ENCODE measurements at regions not wholly inside any gene's neighbourhood (a gene's known extent, or its start where the extent isn't known, plus 50 kb on each side); places are given as distances from the start of the nearest gene placed in this dataset.
A peak's percentile ranks its signal among the peaks of the same experiment; 100 is the strongest.

DNA sequence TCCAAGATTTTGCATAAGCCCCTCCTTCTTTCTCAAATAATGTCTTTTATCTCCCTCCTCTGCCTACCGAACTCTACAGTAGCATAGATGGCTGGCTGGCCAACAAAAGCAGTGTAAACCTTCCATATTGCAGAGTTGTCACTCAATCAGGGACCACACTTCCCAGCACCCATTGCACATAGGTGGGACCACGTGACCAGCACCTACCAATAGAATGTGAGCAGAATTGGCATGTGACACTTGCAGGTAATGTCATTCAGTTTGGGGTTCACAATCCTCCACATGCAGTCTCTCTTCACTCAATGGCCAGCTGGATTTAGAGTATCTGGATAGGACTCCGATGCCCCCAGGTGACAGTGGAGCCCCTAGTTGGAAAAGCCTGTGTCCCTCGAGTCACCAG is 190.3 kb upstream of the CRY1 start:
- DNase-seq: no peak

DNA sequence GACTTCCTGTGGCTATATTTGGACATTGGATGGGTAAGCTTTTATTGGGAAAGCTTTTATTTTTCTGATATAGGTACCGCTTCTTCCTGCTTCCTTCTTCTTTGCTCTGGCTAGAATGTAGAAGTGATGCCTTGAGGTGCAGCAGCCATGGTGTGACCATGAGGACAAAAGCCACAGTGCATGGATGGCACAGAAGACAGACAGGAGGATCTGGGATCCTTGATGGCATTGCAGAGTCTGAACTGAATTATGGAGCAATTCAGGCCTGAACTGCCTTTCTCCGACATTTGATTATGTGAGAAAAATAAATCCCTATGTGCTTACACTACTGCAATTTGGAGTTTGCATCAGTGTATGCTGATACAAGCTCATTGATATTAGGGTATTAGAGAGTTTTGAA is 191.3 kb upstream of the CRY1 start:
- DNase-seq: no peak

DNA sequence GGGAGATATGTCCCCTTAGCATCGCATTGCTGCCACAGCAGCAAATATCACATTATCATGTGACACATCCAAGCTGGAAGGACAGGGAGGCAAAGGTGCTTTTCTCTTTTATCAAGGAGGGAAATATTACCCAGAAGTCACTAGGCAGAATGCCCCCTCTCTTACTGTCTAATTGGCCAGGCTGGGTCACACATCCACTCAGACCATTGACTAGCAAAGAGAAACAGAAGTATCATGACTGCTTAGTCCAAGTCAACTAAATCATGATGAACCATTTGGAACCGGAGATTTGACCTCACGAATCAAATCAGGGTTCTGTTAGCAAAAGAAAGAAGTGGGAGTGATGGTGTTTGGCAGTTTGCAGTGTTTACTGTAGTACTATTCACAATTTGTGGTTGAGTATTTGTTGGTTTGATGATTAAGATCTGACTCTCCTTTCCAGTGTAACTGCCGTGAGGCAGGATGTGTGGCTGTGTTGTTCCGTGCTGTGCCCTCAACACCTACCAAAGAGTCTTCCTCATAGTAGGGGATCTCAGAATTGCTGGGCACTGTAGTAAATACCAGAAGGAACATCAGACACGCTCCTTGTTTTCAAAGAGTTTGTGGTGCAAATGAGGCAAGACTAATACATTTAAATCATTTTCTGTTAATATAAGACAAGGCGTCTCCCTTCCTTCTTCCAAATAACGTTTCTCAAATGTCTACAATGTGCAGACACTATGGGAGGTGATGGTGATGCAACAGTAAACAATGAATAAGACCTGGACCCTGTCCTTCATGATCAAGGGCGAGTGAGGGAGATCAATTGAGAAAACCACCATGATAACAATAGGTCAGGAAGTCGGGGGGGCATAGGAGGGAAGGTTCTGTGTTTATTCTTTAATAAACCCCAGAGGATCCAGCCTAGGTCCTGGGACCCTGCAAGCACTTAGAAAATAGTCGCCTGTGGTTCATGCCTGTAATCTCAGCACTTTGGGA is 194.4 kb upstream of the CRY1 start:
- peak in 1 of 2 donors; percentile 6 for DNase-seq

DNA sequence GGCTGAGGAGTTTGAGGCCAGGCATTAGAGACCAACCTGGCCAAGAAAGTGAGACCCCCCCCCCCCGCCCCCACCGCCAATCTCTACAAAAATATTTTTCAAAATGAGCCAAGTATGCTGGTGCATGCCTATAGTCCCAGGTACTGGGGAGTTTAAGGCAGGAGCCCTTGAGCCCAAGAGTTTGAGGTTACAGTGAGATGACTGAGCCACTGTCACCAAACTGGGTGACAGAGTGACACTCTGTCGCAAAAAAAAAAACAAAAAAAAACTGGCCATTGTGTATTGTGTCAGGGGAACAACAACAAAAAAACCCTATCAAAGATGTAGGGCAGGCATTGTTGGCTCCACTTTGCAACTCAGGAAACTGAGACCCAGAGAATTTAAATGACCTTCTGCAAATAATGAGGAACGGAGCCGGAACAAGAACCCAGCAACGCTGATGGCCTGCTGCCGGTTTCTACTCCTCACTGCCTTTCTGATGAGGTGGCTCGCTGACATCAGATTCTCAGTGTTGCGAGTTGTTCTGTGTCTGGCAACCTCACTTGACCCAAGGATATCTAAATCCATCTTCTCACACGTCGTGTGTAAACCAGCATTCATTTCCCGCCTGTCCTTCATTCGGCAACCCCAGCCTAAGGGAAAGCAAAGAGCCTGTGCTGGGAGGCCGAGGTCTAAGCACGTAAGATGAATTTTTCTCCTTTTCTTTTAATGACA is 195.2 kb upstream of the CRY1 start:
- no peak for DNase-seq

DNA sequence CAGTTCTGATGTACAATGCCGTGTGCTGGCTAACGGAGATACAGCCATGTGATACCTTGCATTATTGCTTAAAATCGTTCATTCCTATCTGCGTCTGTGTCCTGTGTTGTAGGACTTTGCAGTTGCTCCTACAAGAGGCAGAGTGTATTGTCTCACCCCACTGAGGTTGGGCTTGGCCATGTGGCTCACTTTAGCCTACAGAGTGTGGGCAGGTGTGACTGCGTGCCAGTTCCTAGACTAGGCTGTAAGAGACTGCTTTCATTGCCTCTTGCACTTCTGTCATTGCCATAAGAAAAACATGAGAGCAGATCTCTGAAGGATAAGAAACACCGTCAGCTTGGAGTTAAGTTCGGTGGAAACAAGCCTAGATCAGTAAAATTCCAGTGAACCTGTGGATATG is 197.7 kb upstream of the CRY1 start:
- DNase-seq: no peak

DNA sequence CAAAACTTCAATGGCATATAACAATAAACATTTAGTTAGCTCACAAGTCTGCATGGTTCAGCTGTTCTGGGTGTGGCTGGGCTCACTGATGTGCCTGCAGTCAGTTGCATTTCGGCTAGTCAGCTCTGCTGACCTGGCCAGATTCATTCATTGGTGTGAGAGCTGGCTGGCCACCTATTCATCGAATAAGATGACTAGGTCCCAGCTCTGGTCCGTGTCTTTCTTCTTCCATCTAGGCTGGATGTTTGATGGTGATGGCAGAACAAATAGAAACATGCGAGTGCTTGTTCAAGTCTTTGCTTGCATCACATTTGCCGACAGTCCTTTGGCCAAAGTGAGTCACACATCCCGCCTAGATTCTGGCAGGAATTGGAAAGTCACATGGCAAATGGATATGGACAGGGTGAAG is 203.3 kb upstream of the CRY1 start:
- DNase-seq: no peak

DNA sequence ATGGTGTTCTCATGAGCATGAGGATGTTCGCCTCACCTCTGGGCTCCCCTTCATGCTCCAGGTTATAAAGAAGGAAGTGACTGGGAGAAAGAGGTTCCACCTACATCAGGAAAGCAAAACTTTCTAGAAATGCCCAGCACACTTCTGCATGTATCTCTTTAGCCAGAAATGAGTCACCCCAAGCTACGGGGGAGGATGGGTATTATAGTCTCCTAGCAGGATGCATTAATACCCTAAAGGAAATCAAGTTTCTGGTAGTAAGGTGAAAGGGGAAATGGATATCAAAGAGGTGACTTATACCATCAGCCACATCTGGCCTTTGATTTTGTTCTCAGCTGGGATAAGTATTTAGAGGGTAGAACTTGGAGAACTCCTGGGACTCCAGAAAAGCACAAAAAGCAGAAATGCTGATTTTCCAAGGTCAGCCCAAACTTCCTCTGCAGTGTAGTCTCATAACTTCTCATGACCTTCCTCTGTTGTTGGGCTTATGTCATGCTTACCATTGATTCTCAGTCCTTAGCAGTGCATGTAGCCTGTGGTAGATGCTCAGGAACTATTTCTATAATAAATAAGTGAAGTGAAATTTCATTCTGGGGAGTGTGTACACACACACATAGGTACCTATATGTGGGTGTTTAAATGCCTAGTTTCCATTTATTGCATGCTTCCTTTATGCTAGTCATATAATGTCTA is 209.4 kb upstream of the CRY1 start:
- DNase-seq: no peak

DNA sequence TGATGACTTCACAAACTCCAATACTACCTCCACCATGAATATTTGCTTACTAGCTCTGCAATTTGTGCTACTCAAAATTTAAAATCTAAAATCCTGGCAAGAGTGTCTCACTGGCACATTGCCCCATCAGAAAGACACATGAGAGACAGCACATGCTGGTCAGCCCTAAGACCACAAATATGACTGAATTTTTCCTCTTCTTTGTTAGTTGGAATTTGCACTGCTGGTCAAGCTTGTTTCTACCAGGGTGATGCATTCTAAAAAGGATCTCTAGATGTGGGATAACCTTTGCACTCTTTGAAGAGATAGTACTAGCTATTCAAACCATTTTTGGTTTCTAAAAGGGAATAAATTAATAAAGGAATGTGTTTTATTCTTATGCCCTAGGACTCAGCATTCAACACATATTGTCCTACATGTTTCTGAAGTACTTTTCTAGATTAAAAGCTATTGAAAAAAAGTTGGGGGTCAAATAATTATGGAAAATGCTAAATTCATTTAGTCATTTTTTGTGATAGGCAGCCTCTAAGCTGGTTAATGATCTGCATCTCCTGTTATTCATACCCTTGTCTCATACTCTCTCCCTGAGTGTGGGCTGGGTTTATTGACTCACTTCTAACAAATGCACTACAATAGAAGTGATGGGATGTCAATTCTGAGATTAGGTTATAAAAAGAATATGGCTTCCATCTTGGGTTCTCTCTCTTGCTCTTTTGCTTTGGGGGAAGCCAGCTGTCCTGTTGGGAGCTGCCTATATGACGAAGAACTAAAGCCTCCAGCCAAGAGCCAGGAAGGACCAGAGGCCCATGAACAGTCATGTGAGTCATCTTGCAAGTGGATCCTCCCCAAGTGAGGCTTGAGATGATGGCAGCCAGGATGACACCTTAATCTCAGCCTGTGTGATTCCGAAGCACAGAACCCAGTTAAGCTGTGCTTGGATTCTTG is 211.5 kb upstream of the CRY1 start:
- no peak for DNase-seq

DNA sequence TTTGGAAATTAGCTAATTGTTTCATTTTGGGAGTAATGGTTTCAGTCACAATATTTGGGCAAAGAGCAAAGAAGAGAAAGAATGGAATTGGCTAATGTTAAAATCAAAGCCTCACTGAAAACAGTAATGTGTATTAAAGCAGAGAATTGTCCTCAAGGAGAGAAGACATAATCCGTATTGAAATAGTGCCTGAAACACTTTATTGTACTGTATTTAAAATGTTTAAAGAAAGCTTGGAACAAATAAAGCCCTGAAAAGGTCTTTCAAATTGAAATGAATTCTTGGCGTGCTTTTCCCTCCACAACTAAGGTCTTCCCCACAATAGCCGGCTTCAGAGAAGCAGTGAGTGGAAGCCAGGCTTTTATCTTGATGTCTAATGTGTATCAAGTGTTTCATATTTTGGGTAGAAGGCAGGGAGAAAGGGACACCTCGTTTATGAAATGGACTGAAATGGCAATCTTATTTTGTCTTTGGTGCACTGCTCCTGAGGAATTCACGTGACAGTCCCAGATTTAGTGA is 212.9 kb upstream of the CRY1 start:
- no peak for DNase-seq

DNA sequence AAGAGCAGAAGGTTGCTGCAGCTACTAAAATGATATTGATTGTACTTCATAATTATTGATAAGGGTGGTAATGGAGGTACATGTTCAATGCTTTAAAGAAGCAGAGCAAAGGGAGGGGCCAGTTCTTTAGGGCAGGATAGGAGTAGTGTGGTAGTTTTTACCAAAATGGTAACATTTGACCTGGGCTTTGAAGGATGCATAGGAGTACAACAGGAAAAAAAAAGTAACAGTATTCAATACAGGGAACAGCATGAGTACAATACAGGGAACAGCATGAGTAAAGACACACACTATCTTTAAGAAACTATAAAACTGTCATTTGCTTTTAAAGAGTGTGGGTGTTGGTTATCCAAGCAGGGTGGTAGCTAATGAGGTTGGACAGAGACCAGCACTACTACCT is 215.0 kb upstream of the CRY1 start:
- no peak for DNase-seq

DNA sequence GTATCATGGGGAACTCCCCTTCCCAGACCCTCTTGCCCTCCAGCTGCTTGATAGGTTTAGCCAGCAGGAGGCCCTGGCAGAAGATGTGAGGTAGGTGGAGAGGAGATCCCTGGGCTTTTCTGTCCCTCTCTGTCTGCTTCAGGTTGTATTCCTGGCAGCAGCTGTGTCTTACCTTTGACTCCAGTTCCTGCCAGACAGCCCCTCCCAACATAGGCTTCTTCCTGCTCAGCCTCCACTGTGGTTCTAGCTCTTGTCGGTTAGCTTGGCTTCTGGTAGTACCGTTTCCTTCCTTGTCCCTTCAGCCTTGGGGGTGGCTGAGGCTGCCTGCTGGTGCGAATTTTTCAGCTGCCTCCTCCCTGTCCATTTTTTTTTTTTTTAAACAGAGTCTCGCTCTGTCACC is 215.7 kb upstream of the CRY1 start:
- peak in 1 of 2 donors; percentile 32 for DNase-seq

DNA sequence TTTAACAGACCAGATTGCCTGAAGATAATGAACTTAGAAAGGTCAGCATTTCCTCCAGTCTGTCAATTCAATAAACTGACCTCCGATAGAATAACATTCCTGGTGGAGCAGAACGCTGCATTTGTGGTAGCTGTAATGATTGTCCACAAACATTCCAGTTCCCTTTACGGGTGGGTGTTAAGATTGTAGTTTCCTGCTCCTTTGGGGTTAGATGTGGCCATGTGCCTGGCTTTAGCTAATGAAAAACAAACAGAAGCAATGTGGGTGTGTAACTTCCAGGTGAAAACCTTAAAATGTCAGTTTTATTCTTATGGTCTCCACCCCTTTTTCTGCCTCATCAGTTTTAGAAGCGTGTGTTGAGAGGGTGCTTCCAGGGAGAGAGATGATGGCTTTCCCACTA is 217.3 kb upstream of the CRY1 start:
- DNase-seq: no peak

DNA sequence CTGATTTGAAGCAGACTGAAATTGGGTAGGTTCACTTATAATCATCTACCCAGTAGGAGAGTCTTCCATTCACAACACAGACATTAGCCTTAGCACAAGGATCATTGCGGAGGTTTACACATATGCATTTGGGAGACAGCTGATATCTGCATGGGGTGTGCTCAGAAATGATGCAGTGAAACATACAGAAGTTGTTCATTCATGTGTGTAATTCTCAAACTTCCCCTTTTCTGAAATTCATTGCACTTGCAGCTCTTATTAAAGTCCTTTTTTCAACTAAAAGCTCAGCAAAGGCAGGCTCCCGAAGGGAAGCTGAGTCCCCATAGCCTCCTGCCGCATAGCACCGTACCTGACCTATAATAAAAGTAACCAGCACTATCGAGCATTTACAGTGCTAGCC is 218.3 kb upstream of the CRY1 start:
- DNase-seq: no peak

DNA sequence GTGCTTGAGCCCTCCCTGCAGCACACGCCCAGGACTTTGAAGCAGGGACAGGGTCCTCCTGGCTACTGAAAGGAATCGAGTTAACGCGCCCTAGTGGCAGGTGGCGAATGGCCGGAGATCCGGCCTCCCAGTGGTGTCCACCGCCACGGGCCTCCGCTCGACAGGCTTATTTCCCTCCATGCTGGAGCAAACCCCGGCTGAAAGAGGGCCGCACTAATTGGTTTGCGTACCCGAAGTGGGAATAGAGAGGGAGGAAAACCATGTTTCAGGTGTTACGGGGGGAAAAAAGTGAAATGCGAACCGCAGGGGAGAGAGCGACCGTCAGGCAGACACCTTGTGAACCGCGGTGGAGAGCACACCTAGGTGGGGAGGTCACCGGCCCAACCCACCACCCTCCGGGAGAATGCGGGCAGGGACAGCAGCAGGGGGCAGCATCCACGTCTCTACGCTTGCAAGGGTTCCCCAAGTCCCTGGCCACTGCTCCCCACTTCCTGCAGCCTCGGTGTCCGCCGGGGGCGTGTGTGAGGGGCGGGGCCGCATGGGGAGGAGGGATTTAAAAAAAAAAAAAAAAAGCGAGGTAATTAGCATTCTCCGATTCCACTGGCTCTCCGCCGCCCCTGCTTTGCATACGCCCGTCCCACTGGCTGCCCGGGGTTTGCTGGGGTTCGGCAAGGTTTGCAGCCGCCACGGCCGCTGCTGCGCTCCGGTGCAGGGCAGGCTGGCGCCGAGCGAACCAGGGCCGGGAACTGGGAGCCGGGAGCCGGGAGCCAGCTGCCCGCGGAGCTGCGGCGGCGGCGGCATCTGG is 224.6 kb upstream of the CRY1 start:
- DNase-seq: peak; percentile 83 to 88

DNA sequence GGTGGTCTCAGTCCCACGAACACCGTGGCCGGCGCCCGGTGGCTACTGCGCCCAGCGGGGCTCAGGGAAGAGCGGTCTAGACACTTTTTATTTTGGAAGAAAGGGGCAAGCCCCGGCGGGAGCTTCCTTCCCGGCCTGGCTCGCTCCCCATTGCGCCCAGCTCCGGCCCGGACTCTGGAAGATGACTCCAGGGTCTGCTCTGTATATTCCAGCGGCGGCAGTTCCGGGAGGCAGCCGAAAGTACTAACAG is 225.1 kb upstream of the CRY1 start:
- no peak for DNase-seq

DNA sequence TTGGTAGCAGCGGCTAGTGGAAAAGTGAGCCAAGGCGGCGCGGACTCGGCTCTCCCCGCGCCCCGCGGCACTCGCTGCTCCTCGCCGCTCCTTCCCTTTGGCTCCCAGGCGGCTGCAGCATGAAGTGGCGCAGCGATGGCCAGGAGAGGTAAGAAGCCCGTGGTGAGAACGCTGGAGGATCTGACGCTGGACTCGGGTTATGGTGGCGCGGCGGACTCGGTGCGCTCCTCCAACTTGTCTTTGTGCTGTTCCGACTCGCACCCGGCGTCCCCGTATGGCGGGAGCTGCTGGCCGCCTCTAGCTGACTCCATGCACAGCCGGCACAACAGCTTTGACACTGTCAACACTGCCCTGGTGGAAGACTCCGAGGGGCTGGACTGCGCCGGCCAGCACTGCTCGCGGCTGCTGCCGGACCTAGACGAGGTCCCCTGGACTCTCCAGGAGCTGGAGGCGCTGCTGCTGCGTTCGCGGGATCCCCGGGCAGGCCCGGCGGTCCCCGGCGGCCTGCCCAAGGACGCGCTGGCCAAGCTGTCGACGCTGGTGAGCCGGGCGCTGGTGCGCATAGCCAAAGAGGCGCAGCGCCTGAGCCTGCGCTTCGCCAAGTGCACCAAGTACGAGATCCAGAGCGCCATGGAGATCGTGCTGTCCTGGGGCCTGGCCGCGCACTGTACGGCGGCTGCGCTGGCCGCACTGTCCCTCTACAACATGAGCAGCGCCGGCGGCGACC is 225.6 kb upstream of the CRY1 start:
- DNase-seq: no peak

DNA sequence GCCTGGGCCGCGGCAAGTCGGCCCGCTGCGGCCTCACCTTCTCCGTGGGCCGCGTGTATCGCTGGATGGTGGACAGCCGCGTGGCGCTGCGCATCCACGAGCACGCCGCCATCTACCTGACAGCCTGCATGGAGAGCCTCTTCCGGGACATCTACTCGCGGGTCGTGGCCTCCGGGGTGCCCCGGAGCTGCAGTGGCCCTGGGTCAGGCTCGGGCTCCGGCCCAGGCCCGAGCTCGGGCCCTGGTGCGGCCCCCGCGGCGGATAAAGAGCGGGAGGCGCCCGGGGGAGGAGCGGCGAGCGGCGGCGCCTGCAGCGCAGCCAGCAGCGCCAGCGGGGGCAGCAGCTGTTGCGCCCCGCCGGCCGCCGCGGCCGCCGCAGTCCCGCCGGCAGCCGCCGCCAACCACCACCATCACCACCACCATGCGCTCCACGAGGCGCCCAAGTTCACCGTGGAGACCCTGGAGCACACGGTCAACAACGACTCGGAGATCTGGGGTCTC is 226.2 kb upstream of the CRY1 start:
- no peak for DNase-seq

DNA sequence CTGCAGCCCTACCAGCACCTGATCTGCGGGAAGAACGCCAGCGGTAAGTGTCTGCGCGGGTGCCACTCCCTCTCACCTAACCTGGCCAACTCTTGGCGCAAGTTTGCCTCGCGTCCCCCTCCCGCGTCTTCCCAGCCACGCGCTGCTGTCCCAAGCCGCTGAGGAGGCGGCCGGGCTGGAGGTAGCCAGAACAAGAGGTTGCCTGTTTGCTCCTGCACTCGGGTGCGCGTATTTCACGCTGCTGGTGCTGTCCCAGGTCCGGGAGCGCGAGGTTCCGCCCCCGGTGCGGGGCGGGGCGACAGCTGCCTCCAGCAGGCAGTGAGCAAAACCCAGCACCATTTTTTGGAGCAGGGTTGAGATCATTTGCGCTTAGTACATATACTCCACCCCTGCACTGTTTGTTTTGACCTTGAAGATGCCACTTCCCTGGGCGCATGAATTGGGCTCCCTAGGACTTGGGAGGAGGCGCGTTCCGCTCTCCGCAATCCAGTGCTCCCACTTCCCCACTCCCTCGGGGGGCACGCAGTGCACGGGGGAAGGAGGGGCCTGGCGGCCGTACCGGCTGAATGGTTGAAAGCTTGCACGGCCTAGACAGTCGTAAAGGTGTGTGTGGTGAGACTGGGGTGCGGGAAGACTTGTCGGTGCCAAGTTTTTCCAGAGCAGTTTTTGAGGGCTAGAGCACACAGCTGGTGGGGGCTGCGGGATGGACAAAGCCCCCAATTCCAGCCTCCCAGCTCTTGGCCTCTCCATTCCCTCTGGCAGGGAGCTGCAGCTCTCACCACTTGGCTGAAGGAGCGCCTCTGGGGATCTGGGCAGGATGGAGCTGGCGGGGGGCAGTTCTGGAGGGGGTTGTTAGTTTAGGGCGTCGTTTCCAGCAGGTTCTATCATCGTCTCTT is 226.9 kb upstream of the CRY1 start:
- DNase-seq: peak; percentile 74 to 75

DNA sequence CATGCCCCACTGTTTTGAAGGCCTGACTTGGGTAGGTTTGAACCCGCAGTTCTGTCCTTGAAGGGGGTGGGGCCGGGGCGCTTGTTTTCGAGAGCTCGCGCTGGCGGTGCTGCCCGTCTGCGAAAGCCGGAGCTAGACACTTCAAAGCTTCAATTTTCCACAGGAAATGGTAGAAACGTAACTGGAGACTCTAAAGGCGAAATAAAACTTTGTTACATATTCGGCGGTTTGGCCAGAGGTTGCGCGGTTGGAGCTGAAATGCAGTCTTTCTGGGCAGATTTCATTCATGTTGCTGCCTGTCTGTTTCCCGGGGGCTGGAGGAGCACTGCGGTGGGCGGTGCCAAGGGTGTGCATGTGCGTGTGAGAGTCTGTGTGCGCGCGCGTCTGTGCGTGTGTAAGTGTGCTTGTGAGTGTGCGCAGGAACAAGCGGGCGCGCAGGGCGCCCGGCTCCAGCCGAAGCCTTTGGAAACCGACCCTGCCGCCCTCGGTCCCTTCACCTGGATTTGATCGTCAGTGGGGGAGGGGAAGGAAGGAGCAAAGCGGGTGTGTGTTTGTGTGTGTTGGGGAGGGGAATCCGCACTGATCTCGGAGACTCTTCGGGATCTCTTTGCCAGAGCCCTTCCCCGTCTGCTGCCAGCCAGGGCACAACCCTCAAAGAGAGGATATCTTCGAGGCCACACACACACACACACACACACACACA is 227.7 kb upstream of the CRY1 start:
- DNase-seq: peak; percentile 67 to 81
